RCC 7860 (cell line): ENCODE measurements at regions not wholly inside any gene's neighbourhood (a gene's known extent, or its start where the extent isn't known, plus 50 kb on each side); places are given as distances from the start of the nearest gene placed in this dataset.

Experiments used
- DNase-seq: peaks from one replicate; pipeline ENCODE4 v3.0.0-alpha.2; 2015; ENCODE audit warnings: low spot score
- FAIRE-seq: peaks from 2 replicates; lab custom pipeline; 2012; peaks lifted over from hg19 to GRCh38; lab: Jason Lieb, UNC

DNA sequence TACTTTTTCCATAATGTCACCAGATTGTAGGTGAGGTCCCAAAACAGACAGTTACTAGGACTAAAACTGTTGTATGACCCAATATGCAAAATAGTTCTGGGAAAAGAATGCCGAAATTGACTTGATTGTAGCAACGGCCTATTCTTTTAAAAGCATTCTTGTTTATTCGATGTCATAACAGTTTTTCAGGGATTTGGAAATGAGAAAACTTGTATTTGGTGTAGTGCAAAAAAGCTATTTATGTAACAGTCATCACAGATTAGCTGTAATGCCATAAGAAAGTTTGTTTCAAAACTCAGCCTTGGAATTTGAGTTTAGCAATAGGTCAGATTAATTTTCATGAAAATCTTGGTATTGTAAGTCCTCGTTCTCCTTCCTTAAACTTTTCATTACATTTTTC is 69.2 kb upstream of the DIAPH2 start:
- no peak for DNase-seq
- no peak for FAIRE-seq

DNA sequence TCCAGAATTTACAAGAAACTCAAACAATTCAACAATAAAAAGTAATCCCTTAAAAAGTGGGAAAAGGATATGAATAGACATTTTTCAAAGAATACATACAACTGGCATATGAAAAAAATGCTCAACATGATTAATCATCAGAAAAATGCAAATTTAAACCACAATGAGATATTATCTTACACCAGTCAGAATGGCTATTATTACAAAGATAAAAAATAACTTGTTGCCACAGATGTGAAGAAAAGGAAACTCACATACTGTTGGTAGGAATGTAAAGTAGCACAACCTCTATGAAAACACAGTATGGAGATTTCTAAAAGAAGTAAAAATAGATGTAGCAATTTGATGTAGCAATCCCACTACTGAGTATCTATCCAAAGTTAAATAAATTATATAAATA is 65.1 kb upstream of the DIAPH2 start:
- DNase-seq, result no peak
- FAIRE-seq, result no peak

DNA sequence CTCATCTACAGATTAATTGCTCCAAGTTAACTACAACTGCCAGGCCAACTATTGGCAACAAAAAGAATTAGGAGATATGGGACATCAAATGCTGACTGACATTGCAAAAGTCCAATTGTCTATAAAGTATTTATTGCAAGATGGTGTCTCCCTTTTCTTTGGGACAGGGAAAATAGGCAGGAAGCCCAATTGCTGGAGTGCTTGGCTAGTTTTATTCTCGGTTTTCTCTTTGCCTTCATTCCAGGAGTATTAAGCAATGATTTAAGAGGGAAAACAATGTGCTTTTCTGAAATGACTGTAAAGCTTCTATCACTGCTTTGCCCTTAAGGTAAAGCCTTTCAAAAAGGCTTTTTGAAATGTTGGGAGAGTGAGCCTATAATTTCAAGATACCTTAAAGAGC is 62.8 kb upstream of the DIAPH2 start:
- FAIRE-seq (no peak), DNase-seq (no peak)
